PC-3 (cell line): ENCODE measurements at regions not wholly inside any gene's neighbourhood (a gene's known extent, or its start where the extent isn't known, plus 50 kb on each side); places are given as distances from the start of the nearest gene placed in this dataset.

Source experiments
- ATAC-seq: fragments of 200-7000 bp; cut with Tn5 transposase; 2 replicates; pipeline ENCODE4 v1.9.1; 2020; ENCODE audit warnings: mild to moderate bottlenecking, moderate library complexity
- BruUV-seq: library from RNA; stranded (reverse); fragments of 400-500 nt; replicated peaks from 2 replicates; lab custom pipeline; 2021; lab: Mats Ljungman, UMichigan
- CTCF ChIA-PET: fragments of 300-600 bp; sonication (Branson Sonifier 250); formaldehyde crosslinking; loops from one replicate; lab custom pipeline; 2022; ENCODE audit warnings: antibody characterized with exemption; lab: Charles Lee
- POLR2A ChIA-PET: fragments of 300-600 bp; sonication (Branson Sonifier 250); formaldehyde crosslinking; loops from one replicate; lab custom pipeline; 2022; ENCODE audit warnings: antibody characterized with exemption; ENCODE audit not compliant: unreplicated experiment; lab: Charles Lee
- DNase-seq: peaks from one replicate; pipeline ENCODE4 v3.0.0-alpha.2; 2015
- H2AFZ ChIP-seq: fragments of 300-600 bp; sonication (generic); 2 replicates; pipeline ENCODE4 v1.6.0; 2016; ENCODE audit warnings: antibody characterized with exemption, low read length
- H3F3A ChIP-seq: fragments of 300-600 bp; sonication (generic); one replicate; pipeline ENCODE4 v1.6.0; 2017; ENCODE audit warnings: antibody characterized with exemption, low read length, control low read depth, mild to moderate bottlenecking; ENCODE audit not compliant: unreplicated experiment
- H3K27ac ChIP-seq: fragments of 300-600 bp; sonication (generic); 2 replicates; pipeline ENCODE4 v1.5.1; 2016; ENCODE audit warnings: mild to moderate bottlenecking, low read length
- H3K27me3 ChIP-seq: fragments of 300-600 bp; sonication (generic); 2 replicates; pipeline ENCODE4 v1.6.1; 2016; ENCODE audit warnings: low read length, mixed read lengths
- H3K36me3 ChIP-seq: fragments of 300-600 bp; sonication (generic); 2 replicates; pipeline ENCODE4 v1.6.1; 2016; ENCODE audit warnings: low read depth, mixed run types, low read length, mixed read lengths
- H3K4me1 ChIP-seq: fragments of 300-600 bp; sonication (generic); 2 replicates; pipeline ENCODE4 v1.5.1; 2016; ENCODE audit warnings: low read length; ENCODE audit not compliant: insufficient read depth
- H3K4me2 ChIP-seq: fragments of 300-600 bp; sonication (generic); 2 replicates; pipeline ENCODE4 v1.6.0; 2016; ENCODE audit warnings: low read length
- H3K4me3 ChIP-seq: fragments of 300-600 bp; sonication (generic); 2 replicates; pipeline ENCODE4 v1.5.1; 2016; ENCODE audit warnings: mild to moderate bottlenecking, low read length, mixed read lengths
- H3K79me2 ChIP-seq: fragments of 300-600 bp; sonication (generic); 2 replicates; pipeline ENCODE4 v1.6.1; 2017; ENCODE audit warnings: low read length, mixed read lengths
- H3K9ac ChIP-seq: fragments of 300-600 bp; sonication (generic); 2 replicates; pipeline ENCODE4 v1.6.0; 2016; ENCODE audit warnings: mild to moderate bottlenecking, low read length
- H3K9me2 ChIP-seq: fragments of 300-600 bp; sonication (generic); replicated peaks from 2 replicates; pipeline ENCODE4 v1.6.1; 2016; ENCODE audit warnings: mixed run types, low read length, mixed read lengths
- H3K9me3 ChIP-seq: fragments of 300-600 bp; sonication (generic); 2 replicates; pipeline ENCODE4 v1.6.1; 2016; ENCODE audit warnings: low read length, mixed read lengths
- H4K20me1 ChIP-seq: fragments of 300-600 bp; sonication (generic); 2 replicates; pipeline ENCODE4 v1.6.1; 2016; ENCODE audit warnings: low read length, mixed read lengths
- EZH2 ChIP-seq: fragments of 300-600 bp; sonication (generic); IDR thresholded peaks from one replicate; pipeline ENCODE4 v1.6.1; 2017; ENCODE audit warnings: antibody characterized with exemption, mild to moderate bottlenecking, low read length; ENCODE audit not compliant: unreplicated experiment
- EZH2phosphoT487 ChIP-seq: fragments of 300-600 bp; sonication (generic); IDR thresholded peaks from 2 replicates; pipeline ENCODE4 v1.6.1; 2018; ENCODE audit warnings: mild to moderate bottlenecking, antibody characterized with exemption, low read length, borderline replicate concordance
- intact Hi-C: fragments of 100-400 bp; cut with micrococcal nuclease; formaldehyde crosslinking; loops from 2 replicates; pipeline ENCODE4 v1.9.0; 2023
- TF ChIP-seq, protein P1 (sequence below): fragments of 300-600 bp; sonication (generic); conservative IDR thresholded peaks from 2 replicates; pipeline ENCODE4 v1.5.1; 2017; ENCODE audit warnings: antibody characterized with exemption, low read depth, mild to moderate bottlenecking, low read length

DNA sequence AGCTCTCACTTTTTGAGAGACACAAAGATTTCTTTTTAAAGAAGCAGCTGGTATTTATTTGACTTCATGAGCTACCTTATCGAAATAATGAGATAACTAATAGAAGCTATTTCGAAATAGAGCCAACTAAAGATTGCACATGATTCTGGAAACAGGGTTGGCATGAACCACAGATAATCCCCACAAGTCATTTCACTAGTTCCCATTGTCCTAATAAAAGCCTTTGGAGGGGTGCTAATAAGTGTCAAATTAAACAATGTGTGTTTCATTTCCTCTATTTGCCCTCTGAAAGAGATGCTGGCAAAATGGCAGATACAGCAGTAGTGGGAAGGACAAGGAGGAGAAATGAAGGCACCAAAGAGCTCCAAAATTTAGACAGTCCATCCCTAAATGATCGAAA lies 78.6 kb upstream of the RIPOR2 start:
- Histone ChIP-seq H3K27ac (no peak overlapping the region), H3F3A (no peaks in the 10 kb centered on the region), H3K9me3 (no peaks in the 10 kb centered on the region), H3K4me1 (peaks cover 41% of the 10 kb centered on the region), H3K4me3 (no peak overlapping the region), H3K27me3 (no peaks in the 10 kb centered on the region), H2AFZ (no peak overlapping the region), H3K9me2 (no peaks in the 10 kb centered on the region), H4K20me1 (no peaks in the 10 kb centered on the region), H3K79me2 (no peaks in the 10 kb centered on the region), H3K9ac (no peak overlapping the region), H3K4me2 (no peak overlapping the region), H3K36me3 (no peaks in the 10 kb centered on the region)
- BruUV-seq, result no TSS peak
- DNase-seq (no peak), ATAC-seq (no peak)
- CTCF ChIA-PET, result no interaction called here
- POLR2A ChIA-PET, result interaction anchor here (0.8 kb wide), 1 partner anchor 19 kb away, joined by 5 read pairs; no protein-coding TSS in a partner anchor
- no peak for TF ChIP-seq EZH2phosphoT487
- no peak for TF ChIP-seq EZH2
- TF ChIP-seq, protein P1, sequence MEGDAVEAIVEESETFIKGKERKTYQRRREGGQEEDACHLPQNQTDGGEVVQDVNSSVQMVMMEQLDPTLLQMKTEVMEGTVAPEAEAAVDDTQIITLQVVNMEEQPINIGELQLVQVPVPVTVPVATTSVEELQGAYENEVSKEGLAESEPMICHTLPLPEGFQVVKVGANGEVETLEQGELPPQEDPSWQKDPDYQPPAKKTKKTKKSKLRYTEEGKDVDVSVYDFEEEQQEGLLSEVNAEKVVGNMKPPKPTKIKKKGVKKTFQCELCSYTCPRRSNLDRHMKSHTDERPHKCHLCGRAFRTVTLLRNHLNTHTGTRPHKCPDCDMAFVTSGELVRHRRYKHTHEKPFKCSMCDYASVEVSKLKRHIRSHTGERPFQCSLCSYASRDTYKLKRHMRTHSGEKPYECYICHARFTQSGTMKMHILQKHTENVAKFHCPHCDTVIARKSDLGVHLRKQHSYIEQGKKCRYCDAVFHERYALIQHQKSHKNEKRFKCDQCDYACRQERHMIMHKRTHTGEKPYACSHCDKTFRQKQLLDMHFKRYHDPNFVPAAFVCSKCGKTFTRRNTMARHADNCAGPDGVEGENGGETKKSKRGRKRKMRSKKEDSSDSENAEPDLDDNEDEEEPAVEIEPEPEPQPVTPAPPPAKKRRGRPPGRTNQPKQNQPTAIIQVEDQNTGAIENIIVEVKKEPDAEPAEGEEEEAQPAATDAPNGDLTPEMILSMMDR, result no peak
- intact Hi-C loops, result no loop called here

DNA sequence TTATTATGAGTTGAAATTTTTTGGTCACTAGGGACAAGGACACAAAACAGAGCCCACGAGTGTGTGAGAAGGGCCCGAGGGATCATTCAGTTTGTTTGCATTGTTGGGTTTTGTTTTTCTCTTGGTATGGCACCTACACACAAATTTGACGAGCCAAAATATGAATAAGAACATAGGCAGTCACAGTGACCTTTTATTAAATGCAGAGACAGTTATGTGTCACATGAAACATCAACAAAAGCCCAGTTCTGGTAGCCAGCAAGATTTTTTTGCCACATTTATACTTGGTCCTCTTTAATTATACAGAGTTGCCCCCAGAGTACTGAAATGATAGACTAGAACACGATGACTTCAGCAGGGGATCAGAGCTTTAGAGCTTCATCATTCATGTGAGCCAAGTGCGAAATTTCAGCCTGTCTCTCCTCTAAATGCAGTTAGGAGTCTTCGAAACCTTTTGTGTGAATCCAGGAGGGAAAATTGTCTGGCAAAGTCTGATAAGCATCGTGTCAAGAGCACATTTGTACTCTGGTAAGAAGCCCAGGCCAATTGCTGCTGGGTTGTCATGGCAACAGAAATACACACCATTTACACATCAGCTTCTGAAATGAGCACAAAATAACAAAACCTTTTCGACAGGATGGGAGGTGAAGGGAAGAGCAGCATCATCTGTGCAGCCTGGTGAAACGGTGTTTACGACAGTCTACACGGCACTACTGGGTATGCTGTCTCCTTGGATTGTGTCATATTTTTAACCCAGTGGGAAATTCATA lies 79.2 kb upstream of the RIPOR2 start:
- intact Hi-C loops, result no loop called here
- ChIA-PET POLR2A (no interaction called here), CTCF (no interaction called here)
- no TSS peak for BruUV-seq
- no peak for ATAC-seq
- Histone ChIP-seq H3K79me2 (no peaks in the 10 kb centered on the region), H3K4me3 (no peak overlapping the region), H3K4me1 (peaks cover 41% of the 10 kb centered on the region), H3K36me3 (no peaks in the 10 kb centered on the region), H2AFZ (no peak overlapping the region), H3K9me3 (no peaks in the 10 kb centered on the region), H4K20me1 (no peaks in the 10 kb centered on the region), H3K9me2 (no peaks in the 10 kb centered on the region), H3K9ac (no peak overlapping the region), H3F3A (no peaks in the 10 kb centered on the region), H3K27ac (no peak overlapping the region), H3K4me2 (no peak overlapping the region), H3K27me3 (no peaks in the 10 kb centered on the region)
- TF ChIP-seq, protein P1, result no peak
- no peak for TF ChIP-seq EZH2
- TF ChIP-seq EZH2phosphoT487, result no peak
- DNase-seq, result no peak

DNA sequence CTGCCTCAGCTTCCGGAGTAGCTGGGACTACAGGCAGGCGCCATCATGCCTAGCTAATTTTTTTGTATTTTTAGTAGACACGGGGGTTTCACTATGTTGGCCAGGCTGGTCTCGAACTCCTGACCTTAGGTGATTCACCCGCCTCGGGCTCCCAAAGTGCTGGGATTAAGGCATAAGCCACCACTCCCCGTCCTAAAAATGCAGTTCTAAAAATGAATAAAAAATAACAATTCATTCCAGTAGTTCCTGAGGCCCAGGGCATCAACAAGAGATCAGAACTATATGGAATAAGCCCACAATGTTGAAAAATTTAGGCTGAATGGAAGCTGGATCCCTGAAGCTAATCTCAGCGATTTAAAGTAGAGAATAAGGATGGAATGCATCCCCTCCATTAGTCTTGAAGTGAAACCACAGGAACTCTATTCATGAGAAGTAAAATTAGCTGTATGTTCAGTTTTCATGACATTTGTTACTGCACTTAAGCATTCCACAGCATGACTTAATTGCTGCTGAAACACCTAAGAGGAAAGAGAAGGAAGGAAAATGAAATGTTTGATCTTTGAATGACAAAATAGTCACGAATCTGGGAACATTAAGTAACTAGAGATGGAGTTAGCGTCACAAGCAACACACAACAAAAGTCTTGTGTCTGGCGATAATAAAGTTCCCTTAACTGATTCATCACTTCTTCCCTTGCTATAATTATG lies 80.4 kb upstream of the RIPOR2 start:
- H4K20me1 ChIP-seq, result no peaks in the 10 kb centered on the region
- DNase-seq (no peak), ATAC-seq (no peak)
- no peak overlapping the region for H2AFZ ChIP-seq
- no peaks in the 10 kb centered on the region for H3K9me3 ChIP-seq
- H3K9me2 ChIP-seq, result no peaks in the 10 kb centered on the region
- no peaks in the 10 kb centered on the region for H3F3A ChIP-seq
- CTCF ChIA-PET, result no interaction called here
- no TSS peak for BruUV-seq
- peaks cover 32% of the 10 kb centered on the region for H3K4me1 ChIP-seq
- no peak overlapping the region for H3K4me2 ChIP-seq
- H3K27ac ChIP-seq, result no peak overlapping the region
- no peak overlapping the region for H3K4me3 ChIP-seq
- intact Hi-C loops, result no loop called here
- TF ChIP-seq, protein P1, result no peak
- TF ChIP-seq EZH2phosphoT487, result no peak
- no peak for TF ChIP-seq EZH2
- no peaks in the 10 kb centered on the region for H3K36me3 ChIP-seq
- POLR2A ChIA-PET, result no interaction called here
- H3K79me2 ChIP-seq, result no peaks in the 10 kb centered on the region
- no peak overlapping the region for H3K9ac ChIP-seq
- no peaks in the 10 kb centered on the region for H3K27me3 ChIP-seq
